Panc1 (cell line): ENCODE measurements at regions not wholly inside any gene's neighbourhood (a gene's known extent, or its start where the extent isn't known, plus 50 kb on each side); places are given as distances from the start of the nearest gene placed in this dataset.

ENCODE experiments used
- CTCF ChIP-seq: fragments of 450-650 bp; IDR thresholded peaks from 2 replicates; pipeline ENCODE4 v1.5.1; 2017; ENCODE audit warnings: mild to moderate bottlenecking
- POLR2AphosphoS5 ChIP-seq: IDR thresholded peaks from 2 replicates; pipeline ENCODE4 v1.6.1; 2012; ENCODE audit warnings: mild to moderate bottlenecking, low read depth, low read length, moderate library complexity
- SIN3A ChIP-seq: IDR thresholded peaks from 2 replicates; pipeline ENCODE4 v1.6.1; 2012; ENCODE audit warnings: low read depth, mild to moderate bottlenecking, low read length, moderate library complexity, borderline replicate concordance; ENCODE audit not compliant: insufficient read depth
- TCF7L2 ChIP-seq: IDR thresholded peaks from 2 replicates; pipeline ENCODE4 v1.6.1; 2011; ENCODE audit warnings: mild to moderate bottlenecking, low read depth, low read length, inconsistent platforms
- TF ChIP-seq, protein P1 (sequence below), 2 experiments: IDR thresholded peaks; 2 replicates each; pipeline ENCODE4 v1.6.1; 2011 to 2012; ENCODE audit warnings: low read depth in 2 of 2, control low read depth in 1 of 2, low read length in 1 of 2, mild to moderate bottlenecking in 1 of 2, moderate library complexity in 1 of 2; ENCODE audit not compliant: insufficient read depth in 1 of 2

DNA sequence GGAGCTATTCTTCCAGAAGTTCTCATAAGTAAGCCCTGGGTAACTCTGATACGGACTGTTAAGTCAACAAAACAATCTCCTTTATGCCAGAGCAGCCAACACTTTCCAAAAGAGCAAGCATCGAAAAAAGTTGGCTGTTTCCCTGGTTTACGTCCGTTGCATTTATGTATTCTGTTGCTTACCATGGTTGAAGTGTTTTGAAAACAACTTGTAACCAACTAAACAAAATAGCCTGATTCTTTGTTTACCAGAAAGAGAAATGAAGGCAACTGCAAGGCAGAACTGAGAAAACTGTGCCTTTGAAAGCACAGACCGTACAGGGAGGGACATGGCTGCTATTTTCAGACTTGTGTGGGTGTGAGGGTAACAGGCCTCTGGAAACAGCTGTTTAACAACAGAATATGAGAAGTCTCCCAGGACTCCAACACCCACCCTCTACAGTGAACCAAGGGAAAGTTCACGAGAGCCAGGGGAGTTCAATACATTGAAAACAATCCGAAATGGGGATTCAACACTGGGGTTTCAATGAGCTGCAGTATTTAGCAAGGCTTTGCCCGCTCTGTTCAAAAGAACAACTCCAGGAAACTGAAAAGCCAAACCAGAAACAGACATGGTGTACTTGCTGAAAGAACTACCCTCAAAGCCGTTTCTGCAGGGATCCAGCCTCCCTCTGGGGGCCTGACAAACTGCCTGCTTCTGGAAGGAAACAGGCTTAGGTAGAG, 95.8 kb upstream of the EGFL6 start:
- no peak for TF ChIP-seq CTCF
- TF ChIP-seq SIN3A, result no peak
- TF ChIP-seq TCF7L2, result no peak
- TF ChIP-seq POLR2AphosphoS5, result no peak
- TF ChIP-seq, protein P1, sequence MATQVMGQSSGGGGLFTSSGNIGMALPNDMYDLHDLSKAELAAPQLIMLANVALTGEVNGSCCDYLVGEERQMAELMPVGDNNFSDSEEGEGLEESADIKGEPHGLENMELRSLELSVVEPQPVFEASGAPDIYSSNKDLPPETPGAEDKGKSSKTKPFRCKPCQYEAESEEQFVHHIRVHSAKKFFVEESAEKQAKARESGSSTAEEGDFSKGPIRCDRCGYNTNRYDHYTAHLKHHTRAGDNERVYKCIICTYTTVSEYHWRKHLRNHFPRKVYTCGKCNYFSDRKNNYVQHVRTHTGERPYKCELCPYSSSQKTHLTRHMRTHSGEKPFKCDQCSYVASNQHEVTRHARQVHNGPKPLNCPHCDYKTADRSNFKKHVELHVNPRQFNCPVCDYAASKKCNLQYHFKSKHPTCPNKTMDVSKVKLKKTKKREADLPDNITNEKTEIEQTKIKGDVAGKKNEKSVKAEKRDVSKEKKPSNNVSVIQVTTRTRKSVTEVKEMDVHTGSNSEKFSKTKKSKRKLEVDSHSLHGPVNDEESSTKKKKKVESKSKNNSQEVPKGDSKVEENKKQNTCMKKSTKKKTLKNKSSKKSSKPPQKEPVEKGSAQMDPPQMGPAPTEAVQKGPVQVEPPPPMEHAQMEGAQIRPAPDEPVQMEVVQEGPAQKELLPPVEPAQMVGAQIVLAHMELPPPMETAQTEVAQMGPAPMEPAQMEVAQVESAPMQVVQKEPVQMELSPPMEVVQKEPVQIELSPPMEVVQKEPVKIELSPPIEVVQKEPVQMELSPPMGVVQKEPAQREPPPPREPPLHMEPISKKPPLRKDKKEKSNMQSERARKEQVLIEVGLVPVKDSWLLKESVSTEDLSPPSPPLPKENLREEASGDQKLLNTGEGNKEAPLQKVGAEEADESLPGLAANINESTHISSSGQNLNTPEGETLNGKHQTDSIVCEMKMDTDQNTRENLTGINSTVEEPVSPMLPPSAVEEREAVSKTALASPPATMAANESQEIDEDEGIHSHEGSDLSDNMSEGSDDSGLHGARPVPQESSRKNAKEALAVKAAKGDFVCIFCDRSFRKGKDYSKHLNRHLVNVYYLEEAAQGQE (IDR thresholded peaks at IDR 0.05; ENCODE audit: insufficient read depth in 1 of 2, low read depth in 2 of 2, low read length in 1 of 2), result no peak
